GM23338 (cell line): ENCODE measurements at regions not wholly inside any gene's neighbourhood (a gene's known extent, or its start where the extent isn't known, plus 50 kb on each side); places are given as distances from the start of the nearest gene placed in this dataset.
A peak's percentile ranks its signal among the peaks of the same experiment; 100 is the strongest.

Source experiments
- ATAC-seq: fragments of 200-7000 bp; cut with Tn5 transposase; 3 replicates; pipeline ENCODE4 v1.9.1; 2020
- DNase-seq: peaks from one replicate; pipeline ENCODE4 v3.0.0-alpha.2; 2015; ENCODE audit warnings: low spot score
- H2AFZ ChIP-seq: fragments of 200-600 bp; sonication (generic); 2 replicates; pipeline ENCODE4 v1.8.0; 2016; ENCODE audit warnings: antibody characterized with exemption, mild to moderate bottlenecking, moderate library complexity
- H3F3A ChIP-seq: fragments of 200-600 bp; sonication (generic); replicated peaks from 2 replicates; pipeline ENCODE4 v1.8.0; 2017; ENCODE audit warnings: antibody characterized with exemption, mixed run types, low read depth
- H3K27ac ChIP-seq: fragments of 200-600 bp; sonication (generic); 2 replicates; pipeline ENCODE4 v1.6.1; 2016; ENCODE audit warnings: low read depth
- H3K27me3 ChIP-seq: fragments of 200-600 bp; sonication (generic); 2 replicates; pipeline ENCODE4 v1.8.0; 2016; ENCODE audit warnings: mild to moderate bottlenecking, mixed run types, moderate library complexity; ENCODE audit not compliant: insufficient read depth
- H3K36me3 ChIP-seq: fragments of 200-600 bp; sonication (generic); 2 replicates; pipeline ENCODE4 v1.8.0; 2016; ENCODE audit warnings: mild to moderate bottlenecking; ENCODE audit not compliant: insufficient read depth
- H3K4me1 ChIP-seq: fragments of 200-600 bp; sonication (generic); 2 replicates; pipeline ENCODE4 v1.8.0; 2016; ENCODE audit warnings: mild to moderate bottlenecking, moderate library complexity; ENCODE audit not compliant: insufficient read depth
- H3K4me2 ChIP-seq: fragments of 200-600 bp; sonication (generic); 2 replicates; pipeline ENCODE4 v1.7.1; 2017; ENCODE audit warnings: mixed run types
- H3K4me3 ChIP-seq: fragments of 200-600 bp; sonication (generic); 2 replicates; pipeline ENCODE4 v1.6.1; 2016; ENCODE audit warnings: mixed run types
- H3K79me2 ChIP-seq: fragments of 200-600 bp; sonication (generic); replicated peaks from 2 replicates; pipeline ENCODE4 v1.8.0; 2017; ENCODE audit warnings: mild to moderate bottlenecking; ENCODE audit not compliant: insufficient read depth
- H3K9me2 ChIP-seq: fragments of 200-600 bp; sonication (generic); 2 replicates; pipeline ENCODE4 v1.8.0; 2017; ENCODE audit not compliant: insufficient read depth
- H4K20me1 ChIP-seq: fragments of 200-600 bp; sonication (generic); replicated peaks from 2 replicates; pipeline ENCODE4 v1.8.0; 2017; ENCODE audit warnings: mild to moderate bottlenecking; ENCODE audit not compliant: insufficient read depth
- H3K27ac Mint-ChIP-seq: 2 replicates; pipeline ENCODE4 v1.8.0; 2020; ENCODE audit warnings: inconsistent platforms, mild to moderate bottlenecking, moderate library complexity, mixed read lengths
- H3K27me3 Mint-ChIP-seq: 3 replicates; pipeline ENCODE4 v1.8.0; 2022; ENCODE audit warnings: low read depth, mild to moderate bottlenecking, moderate library complexity, mixed read lengths, inconsistent platforms; ENCODE audit not compliant: insufficient read depth, poor library complexity
- H3K36me3 Mint-ChIP-seq: 3 replicates; pipeline ENCODE4 v1.8.0; 2021; ENCODE audit warnings: low read depth, mild to moderate bottlenecking, inconsistent platforms, moderate library complexity, mixed read lengths
- H3K4me1 Mint-ChIP-seq: 3 replicates; pipeline ENCODE4 v1.8.0; 2020; ENCODE audit warnings: mild to moderate bottlenecking, inconsistent platforms, mixed read lengths
- H3K4me3 Mint-ChIP-seq: 3 replicates; pipeline ENCODE4 v1.8.0; 2021; ENCODE audit warnings: moderate library complexity, mild to moderate bottlenecking, inconsistent platforms, mixed read lengths
- H3K9me3 Mint-ChIP-seq: 3 replicates; pipeline ENCODE4 v1.8.0; 2020; ENCODE audit warnings: moderate library complexity, mild to moderate bottlenecking, inconsistent platforms, mixed read lengths
- ZNF114 ChIP-seq: fragments of 250-450 bp; sonication (Bioruptor Pico); IDR thresholded peaks from 2 replicates; pipeline ENCODE4 v1.5.0; 2020; ENCODE audit warnings: mild to moderate bottlenecking, moderate library complexity
- TF ChIP-seq, protein P1 (sequence below): fragments of 250-450 bp; sonication (Bioruptor Pico); IDR thresholded peaks from 2 replicates; pipeline ENCODE4 v1.5.0; 2020; ENCODE audit warnings: mild to moderate bottlenecking, moderate library complexity
- TF ChIP-seq, protein P2 (sequence below): IDR thresholded peaks from one replicate; pipeline ENCODE4 v1.6.1; 2018; ENCODE audit warnings: antibody characterized with exemption; ENCODE audit not compliant: unreplicated experiment
- TF ChIP-seq, protein P3 (sequence below), 2 experiments: fragments of 200-600 bp in 1 of 2; sonication (generic) in 1 of 2; conservative IDR thresholded peaks; 2 replicates each; pipeline versions ENCODE4 v1.5.1 to v1.6.1; 2016 to 2017; ENCODE audit warnings: antibody characterized with exemption in 2 of 2, low read depth in 2 of 2, mild to moderate bottlenecking in 2 of 2, moderate library complexity in 1 of 2

DNA sequence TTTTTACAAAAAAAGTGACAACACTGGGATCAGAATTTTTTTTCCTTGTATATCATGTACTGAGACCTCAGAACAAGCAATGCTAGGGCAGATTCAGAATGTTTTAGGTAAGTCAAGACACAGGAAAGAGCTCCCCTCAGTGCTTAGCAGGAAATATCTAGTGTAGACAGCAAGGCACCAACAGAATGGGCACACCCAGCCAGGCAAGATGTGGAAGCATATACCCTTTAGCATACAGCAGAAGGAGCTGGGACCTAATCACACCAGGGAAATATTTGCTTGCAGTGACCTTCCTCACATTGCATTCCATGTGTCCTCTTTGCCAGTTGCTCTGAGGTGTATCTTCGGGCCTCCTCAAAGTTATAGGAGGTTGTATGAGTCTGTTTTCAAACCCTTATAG, 497.6 kb upstream of the LRRN3 start (continued):
- TF ChIP-seq, protein P1, sequence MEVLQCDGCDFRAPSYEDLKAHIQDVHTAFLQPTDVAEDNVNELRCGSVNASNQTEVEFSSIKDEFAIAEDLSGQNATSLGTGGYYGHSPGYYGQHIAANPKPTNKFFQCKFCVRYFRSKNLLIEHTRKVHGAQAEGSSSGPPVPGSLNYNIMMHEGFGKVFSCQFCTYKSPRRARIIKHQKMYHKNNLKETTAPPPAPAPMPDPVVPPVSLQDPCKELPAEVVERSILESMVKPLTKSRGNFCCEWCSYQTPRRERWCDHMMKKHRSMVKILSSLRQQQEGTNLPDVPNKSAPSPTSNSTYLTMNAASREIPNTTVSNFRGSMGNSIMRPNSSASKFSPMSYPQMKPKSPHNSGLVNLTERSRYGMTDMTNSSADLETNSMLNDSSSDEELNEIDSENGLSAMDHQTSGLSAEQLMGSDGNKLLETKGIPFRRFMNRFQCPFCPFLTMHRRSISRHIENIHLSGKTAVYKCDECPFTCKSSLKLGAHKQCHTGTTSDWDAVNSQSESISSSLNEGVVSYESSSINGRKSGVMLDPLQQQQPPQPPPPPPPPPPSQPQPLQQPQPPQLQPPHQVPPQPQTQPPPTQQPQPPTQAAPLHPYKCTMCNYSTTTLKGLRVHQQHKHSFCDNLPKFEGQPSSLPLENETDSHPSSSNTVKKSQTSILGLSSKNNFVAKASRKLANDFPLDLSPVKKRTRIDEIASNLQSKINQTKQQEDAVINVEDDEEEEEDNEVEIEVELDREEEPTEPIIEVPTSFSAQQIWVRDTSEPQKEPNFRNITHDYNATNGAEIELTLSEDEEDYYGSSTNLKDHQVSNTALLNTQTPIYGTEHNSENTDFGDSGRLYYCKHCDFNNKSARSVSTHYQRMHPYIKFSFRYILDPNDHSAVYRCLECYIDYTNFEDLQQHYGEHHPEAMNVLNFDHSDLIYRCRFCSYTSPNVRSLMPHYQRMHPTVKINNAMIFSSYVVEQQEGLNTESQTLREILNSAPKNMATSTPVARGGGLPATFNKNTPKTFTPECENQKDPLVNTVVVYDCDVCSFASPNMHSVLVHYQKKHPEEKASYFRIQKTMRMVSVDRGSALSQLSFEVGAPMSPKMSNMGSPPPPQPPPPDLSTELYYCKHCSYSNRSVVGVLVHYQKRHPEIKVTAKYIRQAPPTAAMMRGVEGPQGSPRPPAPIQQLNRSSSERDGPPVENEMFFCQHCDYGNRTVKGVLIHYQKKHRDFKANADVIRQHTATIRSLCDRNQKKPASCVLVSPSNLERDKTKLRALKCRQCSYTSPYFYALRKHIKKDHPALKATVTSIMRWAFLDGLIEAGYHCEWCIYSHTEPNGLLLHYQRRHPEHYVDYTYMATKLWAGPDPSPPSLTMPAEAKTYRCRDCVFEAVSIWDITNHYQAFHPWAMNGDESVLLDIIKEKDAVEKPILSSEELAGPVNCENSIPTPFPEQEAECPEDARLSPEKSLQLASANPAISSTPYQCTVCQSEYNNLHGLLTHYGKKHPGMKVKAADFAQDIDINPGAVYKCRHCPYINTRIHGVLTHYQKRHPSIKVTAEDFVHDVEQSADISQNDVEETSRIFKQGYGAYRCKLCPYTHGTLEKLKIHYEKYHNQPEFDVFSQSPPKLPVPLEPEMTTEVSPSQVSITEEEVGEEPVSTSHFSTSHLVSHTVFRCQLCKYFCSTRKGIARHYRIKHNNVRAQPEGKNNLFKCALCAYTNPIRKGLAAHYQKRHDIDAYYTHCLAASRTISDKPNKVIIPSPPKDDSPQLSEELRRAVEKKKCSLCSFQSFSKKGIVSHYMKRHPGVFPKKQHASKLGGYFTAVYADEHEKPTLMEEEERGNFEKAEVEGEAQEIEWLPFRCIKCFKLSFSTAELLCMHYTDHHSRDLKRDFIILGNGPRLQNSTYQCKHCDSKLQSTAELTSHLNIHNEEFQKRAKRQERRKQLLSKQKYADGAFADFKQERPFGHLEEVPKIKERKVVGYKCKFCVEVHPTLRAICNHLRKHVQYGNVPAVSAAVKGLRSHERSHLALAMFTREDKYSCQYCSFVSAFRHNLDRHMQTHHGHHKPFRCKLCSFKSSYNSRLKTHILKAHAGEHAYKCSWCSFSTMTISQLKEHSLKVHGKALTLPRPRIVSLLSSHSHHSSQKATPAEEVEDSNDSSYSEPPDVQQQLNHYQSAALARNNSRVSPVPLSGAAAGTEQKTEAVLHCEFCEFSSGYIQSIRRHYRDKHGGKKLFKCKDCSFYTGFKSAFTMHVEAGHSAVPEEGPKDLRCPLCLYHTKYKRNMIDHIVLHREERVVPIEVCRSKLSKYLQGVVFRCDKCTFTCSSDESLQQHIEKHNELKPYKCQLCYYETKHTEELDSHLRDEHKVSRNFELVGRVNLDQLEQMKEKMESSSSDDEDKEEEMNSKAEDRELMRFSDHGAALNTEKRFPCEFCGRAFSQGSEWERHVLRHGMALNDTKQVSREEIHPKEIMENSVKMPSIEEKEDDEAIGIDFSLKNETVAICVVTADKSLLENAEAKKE (CRISPR knock-in tag): no peak
- TF ChIP-seq ZNF114 (CRISPR knock-in tag): no peak
- TF ChIP-seq, protein P2, sequence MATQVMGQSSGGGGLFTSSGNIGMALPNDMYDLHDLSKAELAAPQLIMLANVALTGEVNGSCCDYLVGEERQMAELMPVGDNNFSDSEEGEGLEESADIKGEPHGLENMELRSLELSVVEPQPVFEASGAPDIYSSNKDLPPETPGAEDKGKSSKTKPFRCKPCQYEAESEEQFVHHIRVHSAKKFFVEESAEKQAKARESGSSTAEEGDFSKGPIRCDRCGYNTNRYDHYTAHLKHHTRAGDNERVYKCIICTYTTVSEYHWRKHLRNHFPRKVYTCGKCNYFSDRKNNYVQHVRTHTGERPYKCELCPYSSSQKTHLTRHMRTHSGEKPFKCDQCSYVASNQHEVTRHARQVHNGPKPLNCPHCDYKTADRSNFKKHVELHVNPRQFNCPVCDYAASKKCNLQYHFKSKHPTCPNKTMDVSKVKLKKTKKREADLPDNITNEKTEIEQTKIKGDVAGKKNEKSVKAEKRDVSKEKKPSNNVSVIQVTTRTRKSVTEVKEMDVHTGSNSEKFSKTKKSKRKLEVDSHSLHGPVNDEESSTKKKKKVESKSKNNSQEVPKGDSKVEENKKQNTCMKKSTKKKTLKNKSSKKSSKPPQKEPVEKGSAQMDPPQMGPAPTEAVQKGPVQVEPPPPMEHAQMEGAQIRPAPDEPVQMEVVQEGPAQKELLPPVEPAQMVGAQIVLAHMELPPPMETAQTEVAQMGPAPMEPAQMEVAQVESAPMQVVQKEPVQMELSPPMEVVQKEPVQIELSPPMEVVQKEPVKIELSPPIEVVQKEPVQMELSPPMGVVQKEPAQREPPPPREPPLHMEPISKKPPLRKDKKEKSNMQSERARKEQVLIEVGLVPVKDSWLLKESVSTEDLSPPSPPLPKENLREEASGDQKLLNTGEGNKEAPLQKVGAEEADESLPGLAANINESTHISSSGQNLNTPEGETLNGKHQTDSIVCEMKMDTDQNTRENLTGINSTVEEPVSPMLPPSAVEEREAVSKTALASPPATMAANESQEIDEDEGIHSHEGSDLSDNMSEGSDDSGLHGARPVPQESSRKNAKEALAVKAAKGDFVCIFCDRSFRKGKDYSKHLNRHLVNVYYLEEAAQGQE: no peak

DNA sequence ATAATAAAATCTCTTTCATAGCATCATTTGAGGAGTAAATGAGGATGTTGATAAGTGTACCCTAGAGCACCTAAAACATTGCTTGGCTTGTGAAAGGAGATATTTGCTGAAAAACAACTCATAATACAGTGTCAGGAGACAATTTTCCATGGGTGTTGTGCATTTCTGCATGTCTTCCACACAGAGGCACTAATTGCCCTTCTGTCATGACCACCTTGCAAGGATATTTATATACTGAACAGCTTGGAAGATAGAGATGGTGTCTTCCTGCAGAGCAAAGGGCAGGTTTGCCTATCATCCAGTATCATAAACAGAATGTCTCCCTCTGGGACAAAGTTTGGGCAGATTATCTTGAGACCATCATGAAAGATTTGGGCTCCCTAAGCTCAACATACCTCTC, 495.2 kb upstream of the LRRN3 start:
- H3K9me2 ChIP-seq: no peaks in the 10 kb centered on the region
- H4K20me1 ChIP-seq: no peaks in the 10 kb centered on the region
- H3K36me3 Mint-ChIP-seq: no peaks in the 10 kb centered on the region
- no peak overlapping the region for H3K4me3 Mint-ChIP-seq
- H3K36me3 ChIP-seq: no peaks in the 10 kb centered on the region
- 0 out of 2 replicates have a peak, but pooled peaks cover 4% of the 10 kb centered on the region for H3K4me1 ChIP-seq
- H2AFZ ChIP-seq: 0 out of 2 replicates have a peak overlapping the region, but pooled peaks have one; percentile 11
- no peak overlapping the region for H3K27ac Mint-ChIP-seq
- H3K4me1 Mint-ChIP-seq: peaks cover 8% of the 10 kb centered on the region; the same call in 2 of the 3 replicates
- ATAC-seq (0 out of 3 replicates have a peak, but pooled peaks have one; percentile 22), DNase-seq (no peak)
- TF ChIP-seq, protein P3, sequence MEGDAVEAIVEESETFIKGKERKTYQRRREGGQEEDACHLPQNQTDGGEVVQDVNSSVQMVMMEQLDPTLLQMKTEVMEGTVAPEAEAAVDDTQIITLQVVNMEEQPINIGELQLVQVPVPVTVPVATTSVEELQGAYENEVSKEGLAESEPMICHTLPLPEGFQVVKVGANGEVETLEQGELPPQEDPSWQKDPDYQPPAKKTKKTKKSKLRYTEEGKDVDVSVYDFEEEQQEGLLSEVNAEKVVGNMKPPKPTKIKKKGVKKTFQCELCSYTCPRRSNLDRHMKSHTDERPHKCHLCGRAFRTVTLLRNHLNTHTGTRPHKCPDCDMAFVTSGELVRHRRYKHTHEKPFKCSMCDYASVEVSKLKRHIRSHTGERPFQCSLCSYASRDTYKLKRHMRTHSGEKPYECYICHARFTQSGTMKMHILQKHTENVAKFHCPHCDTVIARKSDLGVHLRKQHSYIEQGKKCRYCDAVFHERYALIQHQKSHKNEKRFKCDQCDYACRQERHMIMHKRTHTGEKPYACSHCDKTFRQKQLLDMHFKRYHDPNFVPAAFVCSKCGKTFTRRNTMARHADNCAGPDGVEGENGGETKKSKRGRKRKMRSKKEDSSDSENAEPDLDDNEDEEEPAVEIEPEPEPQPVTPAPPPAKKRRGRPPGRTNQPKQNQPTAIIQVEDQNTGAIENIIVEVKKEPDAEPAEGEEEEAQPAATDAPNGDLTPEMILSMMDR (conservative IDR thresholded peaks at IDR 0.05; ENCODE audit: low read depth in 2 of 2): peak; percentile 27 to 55; a peak in 3 of 4 replicates
- TF ChIP-seq ZNF114 (CRISPR knock-in tag): no peak
- no peaks in the 10 kb centered on the region for H3K9me3 Mint-ChIP-seq
- no peaks in the 10 kb centered on the region for H3K79me2 ChIP-seq
- no peak overlapping the region for H3K4me3 ChIP-seq
- H3K27me3 Mint-ChIP-seq: peaks cover 2% of the 10 kb centered on the region
- H3K27ac ChIP-seq: no peak overlapping the region
- H3K27me3 ChIP-seq: no peaks in the 10 kb centered on the region
- no peaks in the 10 kb centered on the region for H3F3A ChIP-seq
- H3K4me2 ChIP-seq: no peak overlapping the region
